HEK293 (cell line): ENCODE measurements at regions not wholly inside any gene's neighbourhood (a gene's known extent, or its start where the extent isn't known, plus 50 kb on each side); places are given as distances from the start of the nearest gene placed in this dataset.

Experiments
- CTCF ChIA-PET: fragments of 350-600 bp; formaldehyde crosslinking; extraction: SDS; loops from one replicate; lab custom pipeline; 2021; ENCODE audit warnings: antibody characterized with exemption; lab: Yijun Ruan, JAX
- POLR2A ChIA-PET: fragments of 300-600 bp; formaldehyde crosslinking; extraction: SDS; loops from one replicate; lab custom pipeline; 2020; ENCODE audit warnings: antibody characterized with exemption, inconsistent platforms; lab: Yijun Ruan, JAX
- H3K27ac ChIP-seq: fragments of 200-500 bp; sonication (Bioruptor generic); 2 replicates; pipeline ENCODE4 v1.5.1; 2014; ENCODE audit warnings: low read depth, low read length, control low read depth, inconsistent platforms; ENCODE audit errors: extremely low read depth
- H3K36me3 ChIP-seq, 2 experiments: fragments of 200-500 bp in 1 of 2; sonication (Bioruptor generic) in 1 of 2; 1 replicate in 1 of 2; 2 replicates in 1 of 2; pipeline ENCODE4 v1.5.1; 2014 to 2017; ENCODE audit warnings: inconsistent platforms in 2 of 2, low read length in 2 of 2; ENCODE audit not compliant: control insufficient read depth in 2 of 2, insufficient read depth in 1 of 2
- H3K4me1 ChIP-seq: fragments of 200-500 bp; sonication (Bioruptor generic); 2 replicates; pipeline ENCODE4 v1.5.1; 2014; ENCODE audit warnings: mild to moderate bottlenecking, low read length, inconsistent platforms; ENCODE audit not compliant: control insufficient read depth, insufficient read depth
- H3K4me3 ChIP-seq: 2 replicates; pipeline ENCODE4 v1.5.1; 2011; ENCODE audit warnings: low read depth, mild to moderate bottlenecking, control low read depth, low read length, moderate library complexity
- H3K9me3 ChIP-seq: fragments of 200-500 bp; sonication (Bioruptor generic); 2 replicates; pipeline ENCODE4 v1.5.1; 2014; ENCODE audit warnings: low read depth, low read length, inconsistent platforms; ENCODE audit not compliant: control insufficient read depth, insufficient read depth
- GLI4 ChIP-seq: fragments of 450-650 bp; formaldehyde crosslinking; IDR thresholded peaks from 2 replicates; pipeline ENCODE4 v1.5.1; 2016; ENCODE audit warnings: missing biosample characterization, missing genetic modification characterization
- HOXA7 ChIP-seq: sonication (generic); formaldehyde crosslinking; IDR thresholded peaks from 2 replicates; pipeline ENCODE4 v1.8.1; 2022; ENCODE audit warnings: missing genetic modification reagents, borderline replicate concordance
- KLF8 ChIP-seq: fragments of 450-650 bp; formaldehyde crosslinking; IDR thresholded peaks from 2 replicates; pipeline ENCODE4 v1.5.1; 2016; ENCODE audit warnings: missing biosample characterization, missing genetic modification characterization
- SCRT1 ChIP-seq: fragments of 450-650 bp; formaldehyde crosslinking; IDR thresholded peaks from 2 replicates; pipeline ENCODE4 v1.5.1; 2016; ENCODE audit warnings: missing biosample characterization, missing genetic modification characterization, borderline replicate concordance
- SP3 ChIP-seq: fragments of 450-650 bp; formaldehyde crosslinking; IDR thresholded peaks from 2 replicates; pipeline ENCODE4 v1.5.1; 2016; ENCODE audit warnings: missing biosample characterization, missing genetic modification characterization
- ZBTB1 ChIP-seq: fragments of 450-650 bp; formaldehyde crosslinking; IDR thresholded peaks from 2 replicates; pipeline ENCODE4 v1.5.1; 2016; ENCODE audit warnings: missing biosample characterization, missing genetic modification characterization
- ZFHX2 ChIP-seq: fragments of 450-650 bp; formaldehyde crosslinking; conservative IDR thresholded peaks from 2 replicates; pipeline ENCODE4 v1.5.1; 2016; ENCODE audit warnings: missing biosample characterization, missing genetic modification characterization
- ZFP3 ChIP-seq: fragments of 450-650 bp; formaldehyde crosslinking; IDR thresholded peaks from 2 replicates; pipeline ENCODE4 v1.5.1; 2016; ENCODE audit warnings: low read depth, missing biosample characterization, missing genetic modification characterization
- ZIC2 ChIP-seq: fragments of 450-650 bp; formaldehyde crosslinking; IDR thresholded peaks from 2 replicates; pipeline ENCODE4 v1.5.1; 2016; ENCODE audit warnings: missing biosample characterization, missing genetic modification characterization
- ZNF138 ChIP-seq: fragments of 450-650 bp; formaldehyde crosslinking; IDR thresholded peaks from 2 replicates; pipeline ENCODE4 v1.5.1; 2016; ENCODE audit warnings: missing biosample characterization, missing genetic modification characterization, borderline replicate concordance
- ZNF155 ChIP-seq: fragments of 450-650 bp; formaldehyde crosslinking; IDR thresholded peaks from 2 replicates; pipeline ENCODE4 v1.5.1; 2016; ENCODE audit warnings: missing biosample characterization, missing genetic modification characterization
- ZNF174 ChIP-seq: fragments of 450-650 bp; formaldehyde crosslinking; IDR thresholded peaks from 2 replicates; pipeline ENCODE4 v1.5.0; 2017; ENCODE audit warnings: missing biosample characterization, mild to moderate bottlenecking, missing genetic modification characterization
- ZNF221 ChIP-seq: fragments of 450-650 bp; formaldehyde crosslinking; IDR thresholded peaks from 2 replicates; pipeline ENCODE4 v1.5.1; 2017; ENCODE audit warnings: missing biosample characterization, missing genetic modification characterization, borderline replicate concordance
- ZNF514 ChIP-seq: fragments of 450-650 bp; formaldehyde crosslinking; IDR thresholded peaks from 2 replicates; pipeline ENCODE4 v1.5.1; 2016; ENCODE audit warnings: missing biosample characterization, missing genetic modification characterization
- ZNF529 ChIP-seq: fragments of 450-650 bp; formaldehyde crosslinking; IDR thresholded peaks from 2 replicates; pipeline ENCODE4 v1.5.1; 2017; ENCODE audit warnings: missing genetic modification characterization, missing biosample characterization; ENCODE audit not compliant: insufficient replicate concordance
- ZNF561 ChIP-seq: fragments of 450-650 bp; IDR thresholded peaks from 2 replicates; pipeline ENCODE4 v1.5.1; 2018; ENCODE audit warnings: missing biosample characterization, missing genetic modification characterization, borderline replicate concordance
- ZNF571 ChIP-seq: fragments of 450-650 bp; formaldehyde crosslinking; IDR thresholded peaks from 2 replicates; pipeline ENCODE4 v1.5.0; 2017; ENCODE audit warnings: missing biosample characterization, missing genetic modification characterization
- ZSCAN30 ChIP-seq: fragments of 450-650 bp; IDR thresholded peaks from 2 replicates; pipeline ENCODE4 v1.5.1; 2018; ENCODE audit warnings: missing biosample characterization, mild to moderate bottlenecking, missing genetic modification characterization, moderate library complexity
- TF ChIP-seq, protein P1 (sequence below): fragments of 450-650 bp; formaldehyde crosslinking; IDR thresholded peaks from 2 replicates; pipeline ENCODE4 v1.5.1; 2017; ENCODE audit warnings: missing biosample characterization, missing genetic modification characterization
- TF ChIP-seq, protein P2 (sequence below): fragments of 450-650 bp; formaldehyde crosslinking; IDR thresholded peaks from 2 replicates; pipeline ENCODE4 v1.5.1; 2016; ENCODE audit warnings: missing biosample characterization, missing genetic modification characterization

DNA sequence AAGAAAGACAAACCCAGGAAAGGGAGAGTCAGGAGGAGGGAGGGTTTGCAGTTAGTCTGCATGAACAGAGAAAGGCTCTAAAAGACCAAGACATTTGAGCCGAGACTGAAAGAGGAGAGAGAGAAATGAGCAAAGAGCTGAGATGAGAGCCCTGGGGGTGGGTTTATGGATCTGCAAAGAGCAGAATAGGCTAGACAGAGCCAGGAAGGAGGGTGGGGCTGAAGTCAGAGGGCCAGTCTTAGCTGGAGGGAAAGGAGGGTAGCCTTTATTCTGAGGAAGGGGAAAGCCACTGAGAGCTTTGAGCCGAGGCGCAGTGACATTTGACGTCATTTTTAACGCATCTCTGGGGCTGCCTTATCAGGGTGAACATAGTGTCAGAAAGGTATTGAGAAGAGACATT is 85.7 kb upstream of the CDH13 start:
- ChIA-PET POLR2A (no interaction called here), CTCF (interaction anchor here (0.7 kb wide), 1 partner anchor 9 kb away, joined by 3 read pairs; no protein-coding TSS in a partner anchor)
- H3K4me3 ChIP-seq = no peak overlapping the region
- no peak overlapping the region for H3K27ac ChIP-seq
- no peaks in the 10 kb centered on the region for H3K4me1 ChIP-seq
- no peak for TF ChIP-seq ZIC2 (tag by site-specific recombination)
- TF ChIP-seq ZBTB1 (tag by site-specific recombination) = no peak
- TF ChIP-seq SP3 = no peak
- TF ChIP-seq ZNF155 (tag by site-specific recombination) = no peak
- TF ChIP-seq SCRT1 (tag by site-specific recombination) = no peak
- TF ChIP-seq, protein P1, sequence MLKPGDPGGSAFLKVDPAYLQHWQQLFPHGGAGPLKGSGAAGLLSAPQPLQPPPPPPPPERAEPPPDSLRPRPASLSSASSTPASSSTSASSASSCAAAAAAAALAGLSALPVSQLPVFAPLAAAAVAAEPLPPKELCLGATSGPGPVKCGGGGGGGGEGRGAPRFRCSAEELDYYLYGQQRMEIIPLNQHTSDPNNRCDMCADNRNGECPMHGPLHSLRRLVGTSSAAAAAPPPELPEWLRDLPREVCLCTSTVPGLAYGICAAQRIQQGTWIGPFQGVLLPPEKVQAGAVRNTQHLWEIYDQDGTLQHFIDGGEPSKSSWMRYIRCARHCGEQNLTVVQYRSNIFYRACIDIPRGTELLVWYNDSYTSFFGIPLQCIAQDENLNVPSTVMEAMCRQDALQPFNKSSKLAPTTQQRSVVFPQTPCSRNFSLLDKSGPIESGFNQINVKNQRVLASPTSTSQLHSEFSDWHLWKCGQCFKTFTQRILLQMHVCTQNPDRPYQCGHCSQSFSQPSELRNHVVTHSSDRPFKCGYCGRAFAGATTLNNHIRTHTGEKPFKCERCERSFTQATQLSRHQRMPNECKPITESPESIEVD (tag by site-specific recombination) = no peak
- TF ChIP-seq GLI4 (tag by site-specific recombination) = no peak
- H3K36me3 ChIP-seq = no peaks in the 10 kb centered on the region
- H3K9me3 ChIP-seq = no peaks in the 10 kb centered on the region; the same call in 1 of the 2 replicates

GRCh38 chr16:82535764-82536163 is 91.0 kb upstream of the CDH13 start:
- TF ChIP-seq ZNF221 (tag by site-specific recombination) (no peak), ZNF155 (tag by site-specific recombination) (no peak), ZNF138 (no peak), KLF8 (tag by site-specific recombination) (no peak), ZNF571 (no peak), ZNF174 (tag by site-specific recombination) (no peak)
- POLR2A ChIA-PET = no interaction called here
- CTCF ChIA-PET = interaction anchor here (0.6 to 1.2 kb wide), 2 partner anchors 79 to 99 kb away, joined by 3 to 7 read pairs; no protein-coding TSS in a partner anchor

DNA sequence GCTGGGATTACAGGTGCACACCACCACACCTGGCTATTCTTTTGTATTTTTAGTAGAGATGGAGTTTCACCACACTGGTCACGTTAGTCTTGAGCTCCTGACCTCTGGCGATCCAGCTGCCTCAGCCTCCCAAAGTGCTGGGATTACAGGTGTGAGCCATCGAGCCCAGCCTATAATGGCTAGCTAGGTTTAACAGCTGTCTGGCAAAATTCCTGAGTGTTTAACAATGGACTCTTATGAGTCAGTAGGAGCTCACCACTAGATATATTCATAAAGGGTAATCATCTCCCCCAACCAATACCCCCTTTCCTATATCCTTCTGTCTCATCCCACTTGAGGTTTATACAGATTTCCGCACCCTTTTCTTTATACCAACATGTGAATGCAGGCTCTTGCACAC is 91.5 kb upstream of the CDH13 start:
- no peaks in the 10 kb centered on the region for H3K4me1 ChIP-seq
- no peak overlapping the region for H3K27ac ChIP-seq
- no peak for TF ChIP-seq ZNF514
- H3K36me3 ChIP-seq = no peaks in the 10 kb centered on the region
- POLR2A ChIA-PET = no interaction called here
- CTCF ChIA-PET = interaction anchor here (0.6 kb wide), 1 partner anchor 99 kb away, joined by 7 read pairs; no protein-coding TSS in a partner anchor
- H3K4me3 ChIP-seq = no peak overlapping the region
- H3K9me3 ChIP-seq = no peaks in the 10 kb centered on the region; the same call in 1 of the 2 replicates

More at GRCh38 chr16:82535764-82536163, 91.0 kb upstream of the CDH13 start:
- no peaks in the 10 kb centered on the region for H3K4me1 ChIP-seq
- no peak overlapping the region for H3K27ac ChIP-seq
- no peak overlapping the region for H3K4me3 ChIP-seq
- no peaks in the 10 kb centered on the region; the same call in 1 of the 2 replicates for H3K9me3 ChIP-seq
- no peaks in the 10 kb centered on the region for H3K36me3 ChIP-seq

- H3K4me3 ChIP-seq = no peak overlapping the region
- no peaks in the 10 kb centered on the region for H3K36me3 ChIP-seq
- ChIA-PET POLR2A (no interaction called here), CTCF (interaction anchor here (0.6 kb wide), 1 partner anchor 551 kb away, joined by 3 read pairs; no protein-coding TSS in a partner anchor)
- H3K4me1 ChIP-seq = no peaks in the 10 kb centered on the region
- H3K27ac ChIP-seq = no peak overlapping the region
- no peak for TF ChIP-seq ZSCAN30 (tag by site-specific recombination)
- no peak for TF ChIP-seq ZNF529
- TF ChIP-seq ZFHX2 = no peak
- no peak for TF ChIP-seq ZNF561 (tag by site-specific recombination)
- no peak for TF ChIP-seq HOXA7 (CRISPR knock-in tag)
- TF ChIP-seq, protein P2, sequence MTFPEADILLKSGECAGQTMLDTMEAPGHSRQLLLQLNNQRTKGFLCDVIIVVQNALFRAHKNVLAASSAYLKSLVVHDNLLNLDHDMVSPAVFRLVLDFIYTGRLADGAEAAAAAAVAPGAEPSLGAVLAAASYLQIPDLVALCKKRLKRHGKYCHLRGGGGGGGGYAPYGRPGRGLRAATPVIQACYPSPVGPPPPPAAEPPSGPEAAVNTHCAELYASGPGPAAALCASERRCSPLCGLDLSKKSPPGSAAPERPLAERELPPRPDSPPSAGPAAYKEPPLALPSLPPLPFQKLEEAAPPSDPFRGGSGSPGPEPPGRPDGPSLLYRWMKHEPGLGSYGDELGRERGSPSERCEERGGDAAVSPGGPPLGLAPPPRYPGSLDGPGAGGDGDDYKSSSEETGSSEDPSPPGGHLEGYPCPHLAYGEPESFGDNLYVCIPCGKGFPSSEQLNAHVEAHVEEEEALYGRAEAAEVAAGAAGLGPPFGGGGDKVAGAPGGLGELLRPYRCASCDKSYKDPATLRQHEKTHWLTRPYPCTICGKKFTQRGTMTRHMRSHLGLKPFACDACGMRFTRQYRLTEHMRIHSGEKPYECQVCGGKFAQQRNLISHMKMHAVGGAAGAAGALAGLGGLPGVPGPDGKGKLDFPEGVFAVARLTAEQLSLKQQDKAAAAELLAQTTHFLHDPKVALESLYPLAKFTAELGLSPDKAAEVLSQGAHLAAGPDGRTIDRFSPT (tag by site-specific recombination) = no peak
- no peak for TF ChIP-seq ZNF221 (tag by site-specific recombination)
- no peak for TF ChIP-seq ZFP3 (tag by site-specific recombination)
- no peaks in the 10 kb centered on the region for H3K9me3 ChIP-seq
These were observed 93.6 kb upstream of the CDH13 start for GRCh38 chr16:82533189-82533588.
